NCI-H2107 (cell line): ENCODE measurements at regions not wholly inside any gene's neighbourhood (a gene's known extent, or its start where the extent isn't known, plus 50 kb on each side); places are given as distances from the start of the nearest gene placed in this dataset.

Source experiments
- DNase-seq: peaks from one replicate; lab custom pipeline; 2025; lab: John Stamatoyannopoulos, UW

DNA sequence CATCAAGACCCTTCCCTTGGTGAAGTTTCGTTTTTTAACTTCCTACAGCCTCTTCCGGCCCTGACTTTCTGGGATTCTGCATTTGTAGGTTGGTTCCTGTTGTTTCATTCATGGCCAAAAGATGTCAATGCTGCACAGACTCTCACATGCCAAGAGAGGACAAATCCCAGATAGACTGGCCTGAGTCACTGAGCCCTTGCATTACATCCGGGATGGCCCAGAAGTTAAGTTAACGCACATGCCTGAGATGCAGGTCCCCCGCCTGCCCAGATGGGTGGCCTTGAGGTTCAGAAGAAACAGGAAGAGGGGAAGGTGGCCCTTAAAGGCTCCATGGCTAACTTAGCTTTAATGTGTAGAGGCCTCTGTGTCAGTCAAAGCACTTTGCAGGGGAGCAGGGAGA, 51.6 kb upstream of the SRGAP3 start:
- no peak for DNase-seq

GRCh38 chr3:9301798-9302197, 52.4 kb upstream of the SRGAP3 start:
- DNase-seq: no peak

GRCh38 chr3:9302425-9303181, 53.2 kb upstream of the SRGAP3 start:
- peak; percentile 47 for DNase-seq

DNA sequence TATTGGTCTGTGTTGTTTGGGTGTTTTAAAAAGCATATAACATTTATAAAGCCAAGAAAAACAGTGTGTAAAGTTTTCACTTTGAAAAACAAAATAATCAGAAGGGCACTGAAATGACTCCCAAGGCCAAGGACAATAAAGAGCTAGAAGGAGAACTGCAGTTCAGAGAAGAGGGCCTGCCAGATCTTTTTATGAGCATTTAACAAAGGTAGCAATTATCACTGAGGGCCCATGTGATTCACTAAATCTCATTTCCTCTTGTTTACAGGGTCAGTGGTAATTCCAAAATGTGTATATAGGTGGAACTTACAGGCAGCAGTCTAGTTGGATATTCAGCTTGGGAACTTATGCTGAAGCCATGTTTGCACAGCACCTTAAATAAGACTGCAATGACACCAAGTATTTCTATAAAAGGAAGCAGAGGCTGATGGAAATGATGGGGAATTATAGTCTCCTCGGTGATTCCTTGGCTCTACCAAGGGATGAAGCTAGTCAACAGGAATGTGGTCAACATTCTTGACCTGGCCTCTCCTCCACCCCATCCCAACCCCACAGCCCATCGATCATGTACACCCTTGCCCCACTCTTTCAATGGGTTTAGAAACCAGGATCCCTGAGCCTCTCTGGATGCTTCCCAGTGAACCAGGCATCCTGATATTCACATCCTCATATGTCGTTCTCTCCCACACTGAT, 54.4 kb upstream of the THUMPD3 start:
- no peak for DNase-seq

GRCh38 chr3:9310043-9310442, 52.8 kb upstream of the THUMPD3 start:
- no peak for DNase-seq

DNA sequence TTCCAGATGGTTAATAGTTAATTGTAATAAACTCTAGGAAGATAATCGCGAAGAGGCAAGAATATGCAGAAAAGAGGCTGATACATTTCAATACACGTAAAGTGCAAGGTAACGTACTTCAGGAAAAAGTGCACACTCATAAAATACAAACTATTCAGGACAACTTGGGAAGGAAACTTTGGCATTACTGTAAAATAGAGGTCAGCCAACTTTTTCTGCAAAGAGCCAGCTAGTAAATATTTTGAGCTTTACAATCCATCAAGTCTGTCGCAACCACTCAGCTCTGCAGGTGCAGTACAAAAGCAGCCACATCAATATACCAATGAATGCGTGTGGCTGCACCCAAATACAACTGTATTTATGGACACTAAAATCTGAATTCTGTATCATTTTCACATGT, 51.6 kb upstream of the THUMPD3 start:
- no peak for DNase-seq
